ENCODE measurements at regions not wholly inside any gene's neighbourhood (a gene's known extent, or its start where the extent isn't known, plus 50 kb on each side); places are given as distances from the start of the nearest gene placed in this dataset.

DNA sequence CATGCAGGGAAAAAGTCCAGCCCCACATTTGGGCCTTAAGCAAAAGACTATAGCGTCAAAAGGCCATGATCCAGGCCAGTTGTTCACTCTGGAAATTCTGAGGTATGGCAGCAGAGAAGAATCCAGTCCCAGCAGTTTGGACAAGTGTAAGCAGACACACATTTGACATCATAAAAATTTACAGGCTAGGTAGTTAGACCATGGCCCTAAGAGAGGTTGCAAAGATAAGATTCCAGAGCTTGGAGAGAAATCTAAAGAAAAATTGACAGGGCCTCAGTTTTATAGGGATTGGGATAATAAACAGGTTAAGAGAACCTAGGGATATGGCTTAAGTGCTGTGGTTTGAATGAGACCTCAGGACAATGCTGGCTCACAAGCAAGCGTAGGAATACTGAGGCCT lies 884.4 kb upstream of the SORCS1 start:
- Histone ChIP-seq H3K4me1 (ENCODE audit: low read depth, poor library complexity, severe bottlenecking) (no peaks in the 10 kb centered on the region), H3K79me2 (ENCODE audit: insufficient read depth, low read depth) (no peaks in the 10 kb centered on the region), H3K36me3 (ENCODE audit: insufficient read depth) (no peaks in the 10 kb centered on the region), H3K4me2 (no peak overlapping the region), H3K4me3 (IDR thresholded peaks at IDR 0.05; ENCODE audit: insufficient read depth, low read depth, low read length) (no peak overlapping the region), H3K9ac (no peak overlapping the region), H3K27me3 (ENCODE audit: insufficient read depth, low read depth) (no peaks in the 10 kb centered on the region), H3K27ac (no peak overlapping the region), H4K20me1 (ENCODE audit: insufficient read depth) (no peaks in the 10 kb centered on the region), H2AFZ (ENCODE audit: low read depth) (no peak overlapping the region)
- TF ChIP-seq, protein P1, sequence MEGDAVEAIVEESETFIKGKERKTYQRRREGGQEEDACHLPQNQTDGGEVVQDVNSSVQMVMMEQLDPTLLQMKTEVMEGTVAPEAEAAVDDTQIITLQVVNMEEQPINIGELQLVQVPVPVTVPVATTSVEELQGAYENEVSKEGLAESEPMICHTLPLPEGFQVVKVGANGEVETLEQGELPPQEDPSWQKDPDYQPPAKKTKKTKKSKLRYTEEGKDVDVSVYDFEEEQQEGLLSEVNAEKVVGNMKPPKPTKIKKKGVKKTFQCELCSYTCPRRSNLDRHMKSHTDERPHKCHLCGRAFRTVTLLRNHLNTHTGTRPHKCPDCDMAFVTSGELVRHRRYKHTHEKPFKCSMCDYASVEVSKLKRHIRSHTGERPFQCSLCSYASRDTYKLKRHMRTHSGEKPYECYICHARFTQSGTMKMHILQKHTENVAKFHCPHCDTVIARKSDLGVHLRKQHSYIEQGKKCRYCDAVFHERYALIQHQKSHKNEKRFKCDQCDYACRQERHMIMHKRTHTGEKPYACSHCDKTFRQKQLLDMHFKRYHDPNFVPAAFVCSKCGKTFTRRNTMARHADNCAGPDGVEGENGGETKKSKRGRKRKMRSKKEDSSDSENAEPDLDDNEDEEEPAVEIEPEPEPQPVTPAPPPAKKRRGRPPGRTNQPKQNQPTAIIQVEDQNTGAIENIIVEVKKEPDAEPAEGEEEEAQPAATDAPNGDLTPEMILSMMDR (conservative IDR thresholded peaks at IDR 0.05; ENCODE audit: low read depth, low read length) = no peak

DNA sequence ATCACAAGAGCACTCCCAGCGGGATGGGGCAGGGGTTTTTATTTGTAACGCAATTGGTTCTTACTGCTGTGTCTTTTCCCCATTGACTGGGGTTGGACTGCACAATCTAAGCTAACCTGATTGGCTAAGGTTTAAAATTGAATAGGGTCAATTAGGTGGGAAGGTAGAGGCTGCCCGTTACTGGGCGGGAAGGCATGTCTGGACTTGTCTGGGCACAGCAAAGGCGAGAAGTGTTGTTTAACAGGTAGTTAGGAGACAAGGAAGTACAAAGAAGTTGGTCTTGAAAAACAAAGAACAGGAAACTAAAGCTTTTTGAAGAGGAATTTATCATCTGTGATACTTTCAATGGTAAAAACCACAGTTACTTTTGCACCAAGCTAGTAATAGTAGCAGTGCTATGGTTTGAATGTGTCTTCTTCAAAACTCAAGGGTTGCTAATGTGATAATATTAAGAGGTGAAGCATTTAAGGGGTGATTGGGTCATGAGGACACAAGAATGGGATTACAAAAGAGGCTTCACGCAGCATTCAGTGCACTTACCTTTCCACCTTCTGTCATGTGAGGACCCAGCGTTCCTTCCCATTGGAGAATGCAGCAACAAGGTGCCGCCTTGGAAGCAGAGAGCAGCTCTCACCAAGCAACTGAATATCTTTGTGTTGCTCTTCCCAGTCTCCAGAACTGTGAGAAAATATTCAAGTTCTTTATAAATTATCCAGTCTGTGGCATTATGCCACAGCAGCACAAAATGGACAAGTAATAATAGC lies 875.5 kb upstream of the SORCS1 start:
- TF ChIP-seq, protein P1 (conservative IDR thresholded peaks at IDR 0.05; ENCODE audit: low read depth, low read length) = no peak
- H3K79me2 ChIP-seq (ENCODE audit: insufficient read depth, low read depth) = no peaks in the 10 kb centered on the region
- no peaks in the 10 kb centered on the region for H3K36me3 ChIP-seq (ENCODE audit: insufficient read depth)
- no peak overlapping the region for H2AFZ ChIP-seq (ENCODE audit: low read depth)
- H4K20me1 ChIP-seq (ENCODE audit: insufficient read depth) = no peaks in the 10 kb centered on the region
- no peak overlapping the region for H3K9ac ChIP-seq
- no peaks in the 10 kb centered on the region for H3K27me3 ChIP-seq (ENCODE audit: insufficient read depth, low read depth)
- H3K4me2 ChIP-seq = no peak overlapping the region
- no peak overlapping the region for H3K4me3 ChIP-seq (IDR thresholded peaks at IDR 0.05; ENCODE audit: insufficient read depth, low read depth, low read length)
- no peak overlapping the region for H3K27ac ChIP-seq
- no peaks in the 10 kb centered on the region for H3K4me1 ChIP-seq (ENCODE audit: low read depth, poor library complexity, severe bottlenecking)

DNA sequence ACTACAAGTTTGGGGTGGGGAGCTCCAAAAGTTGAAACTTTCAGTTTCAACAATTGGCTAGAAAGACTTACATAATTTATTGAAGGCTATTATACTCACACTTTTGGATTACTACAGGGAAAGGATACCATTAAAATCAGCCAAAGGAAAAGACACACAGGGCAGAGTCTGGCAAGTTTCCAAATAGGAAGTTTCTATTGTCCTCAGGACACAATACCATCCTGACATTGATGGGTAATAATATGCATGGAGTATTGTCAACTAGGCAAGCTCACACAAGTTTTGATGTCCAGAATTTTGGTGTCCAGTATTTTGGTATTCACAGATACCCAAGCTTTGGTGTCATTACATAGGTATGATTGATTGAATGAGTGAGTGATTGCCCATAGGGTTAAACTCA lies 872.6 kb upstream of the SORCS1 start:
- TF ChIP-seq, protein P1 (conservative IDR thresholded peaks at IDR 0.05; ENCODE audit: low read depth, low read length) = no peak
- H3K4me2 ChIP-seq = no peak overlapping the region
- H3K79me2 ChIP-seq (ENCODE audit: insufficient read depth, low read depth) = no peaks in the 10 kb centered on the region
- no peaks in the 10 kb centered on the region for H3K36me3 ChIP-seq (ENCODE audit: insufficient read depth)
- H3K27ac ChIP-seq = no peak overlapping the region
- H3K4me3 ChIP-seq (IDR thresholded peaks at IDR 0.05; ENCODE audit: insufficient read depth, low read depth, low read length) = no peak overlapping the region
- H3K27me3 ChIP-seq (ENCODE audit: insufficient read depth, low read depth) = no peaks in the 10 kb centered on the region
- H4K20me1 ChIP-seq (ENCODE audit: insufficient read depth) = no peaks in the 10 kb centered on the region
- no peak overlapping the region for H2AFZ ChIP-seq (ENCODE audit: low read depth)
- no peak overlapping the region for H3K9ac ChIP-seq
- no peaks in the 10 kb centered on the region for H3K4me1 ChIP-seq (ENCODE audit: low read depth, poor library complexity, severe bottlenecking)

DNA sequence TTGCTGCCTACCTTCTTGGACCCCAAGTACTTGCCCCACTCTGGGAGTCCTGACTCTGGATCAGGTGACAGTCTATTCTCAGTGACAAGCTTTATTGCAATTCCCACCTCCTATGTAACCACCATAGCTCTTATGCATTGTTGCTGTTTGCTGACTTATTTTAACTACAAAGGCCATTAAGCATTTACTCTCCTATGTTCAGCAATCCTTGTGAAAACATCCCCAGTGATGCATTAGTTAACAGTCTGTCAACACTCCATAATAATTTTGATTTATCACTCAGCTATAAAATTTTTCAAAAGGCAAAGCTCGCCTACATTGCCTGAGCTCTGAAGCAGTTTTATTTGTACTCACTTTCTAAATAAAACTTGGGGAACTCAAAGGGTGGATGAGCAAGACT lies 871.8 kb upstream of the SORCS1 start:
- Histone ChIP-seq H3K4me1 (ENCODE audit: low read depth, poor library complexity, severe bottlenecking) (no peaks in the 10 kb centered on the region), H3K79me2 (ENCODE audit: insufficient read depth, low read depth) (no peaks in the 10 kb centered on the region), H3K9ac (no peak overlapping the region), H3K4me2 (no peak overlapping the region), H3K4me3 (IDR thresholded peaks at IDR 0.05; ENCODE audit: insufficient read depth, low read depth, low read length) (no peak overlapping the region), H3K27ac (no peak overlapping the region), H3K36me3 (ENCODE audit: insufficient read depth) (no peaks in the 10 kb centered on the region), H3K27me3 (ENCODE audit: insufficient read depth, low read depth) (no peaks in the 10 kb centered on the region), H2AFZ (ENCODE audit: low read depth) (no peak overlapping the region), H4K20me1 (ENCODE audit: insufficient read depth) (no peaks in the 10 kb centered on the region)
- TF ChIP-seq, protein P1 (conservative IDR thresholded peaks at IDR 0.05; ENCODE audit: low read depth, low read length) = no peak

Measured in KMS-11 (cell line).